GM18868 (cell line): ENCODE measurements at regions not wholly inside any gene's neighbourhood (a gene's known extent, or its start where the extent isn't known, plus 50 kb on each side); places are given as distances from the start of the nearest gene placed in this dataset.
"Not testable (repeated sequence)": the region's sequence is repeated elsewhere in the genome, so short reads cannot be mapped to it uniquely, and the experiment has no call there.

ENCODE experiments used
- ATAC-seq: cut with Tn5 transposase; IDR thresholded peaks from one replicate; pipeline ENCODE4 v1.9.1; 2021; ENCODE audit warnings: mild to moderate bottlenecking, moderate library complexity; ENCODE audit not compliant: unreplicated experiment

- no peak for ATAC-seq
Measured at GRCh38 chr4:89506866-89507491, 199.4 kb upstream of the GPRIN3 start.

- no peak for ATAC-seq
Measured at GRCh38 chr4:89502581-89502980, 195.0 kb upstream of the GPRIN3 start.

GRCh38 chr4:89497517-89498308 lies 190.1 kb upstream of the GPRIN3 start:
- ATAC-seq, result no peak

GRCh38 chr4:89496851-89497250 lies 189.3 kb upstream of the GPRIN3 start:
- ATAC-seq, result no peak

- no peak for ATAC-seq
Measured at GRCh38 chr4:89493367-89493766, 185.8 kb upstream of the GPRIN3 start.

GRCh38 chr4:89492581-89493071 lies 185.0 kb upstream of the GPRIN3 start:
- no peak for ATAC-seq

GRCh38 chr4:89491761-89492160 lies 184.2 kb upstream of the GPRIN3 start:
- ATAC-seq, result no peak

GRCh38 chr4:89489921-89490431 lies 182.4 kb upstream of the GPRIN3 start:
- ATAC-seq, result not testable (repeated sequence)

- ATAC-seq, result no peak
Measured at GRCh38 chr4:89489338-89489771, 181.8 kb upstream of the GPRIN3 start.

- ATAC-seq, result no peak
Measured at GRCh38 chr4:89488736-89489135, 181.1 kb upstream of the GPRIN3 start.

GRCh38 chr4:89486673-89487072 lies 179.1 kb upstream of the GPRIN3 start:
- no peak for ATAC-seq

GRCh38 chr4:89486042-89486441 lies 178.4 kb upstream of the GPRIN3 start:
- ATAC-seq, result peak; percentile 68

GRCh38 chr4:89483833-89484232 lies 176.2 kb upstream of the GPRIN3 start:
- ATAC-seq, result no peak

- no peak for ATAC-seq
Measured at GRCh38 chr4:89482926-89483595, 175.5 kb upstream of the GPRIN3 start.

GRCh38 chr4:89482251-89482650 lies 174.7 kb upstream of the GPRIN3 start:
- peak; percentile 93 for ATAC-seq

- ATAC-seq, result peak; percentile 93
Measured at GRCh38 chr4:89469930-89470375, 162.4 kb upstream of the GPRIN3 start.

GRCh38 chr4:89469516-89469915 lies 161.9 kb upstream of the GPRIN3 start:
- ATAC-seq, result peak; percentile 31

- peak; percentile 45 for ATAC-seq
Measured at GRCh38 chr4:89468602-89469001, 161.0 kb upstream of the GPRIN3 start.

- ATAC-seq, result no peak
Measured at GRCh38 chr4:89463341-89463740, 155.7 kb upstream of the GPRIN3 start.

GRCh38 chr4:89447543-89447942 lies 139.9 kb upstream of the GPRIN3 start:
- no peak for ATAC-seq

GRCh38 chr4:89446193-89446592 lies 138.6 kb upstream of the GPRIN3 start:
- ATAC-seq, result no peak
